ENCODE measurements at regions not wholly inside any gene's neighbourhood (a gene's known extent, or its start where the extent isn't known, plus 50 kb on each side); places are given as distances from the start of the nearest gene placed in this dataset.

GRCh38 chr13:34078334-34078999, 260.5 kb downstream of the RFC3 start:
- TF ChIP-seq MAX (IDR thresholded peaks at IDR 0.05) (no peak), REST (IDR thresholded peaks at IDR 0.05; ENCODE audit: low read depth) (no peak), ZNF274 (IDR thresholded peaks at IDR 0.05; ENCODE audit: low read depth, low read length) (no peak), SIN3A (IDR thresholded peaks at IDR 0.05; ENCODE audit: low read depth) (no peak), EZH2 (IDR thresholded peaks at IDR 0.05) (no peak)
- TF ChIP-seq, protein P1, sequence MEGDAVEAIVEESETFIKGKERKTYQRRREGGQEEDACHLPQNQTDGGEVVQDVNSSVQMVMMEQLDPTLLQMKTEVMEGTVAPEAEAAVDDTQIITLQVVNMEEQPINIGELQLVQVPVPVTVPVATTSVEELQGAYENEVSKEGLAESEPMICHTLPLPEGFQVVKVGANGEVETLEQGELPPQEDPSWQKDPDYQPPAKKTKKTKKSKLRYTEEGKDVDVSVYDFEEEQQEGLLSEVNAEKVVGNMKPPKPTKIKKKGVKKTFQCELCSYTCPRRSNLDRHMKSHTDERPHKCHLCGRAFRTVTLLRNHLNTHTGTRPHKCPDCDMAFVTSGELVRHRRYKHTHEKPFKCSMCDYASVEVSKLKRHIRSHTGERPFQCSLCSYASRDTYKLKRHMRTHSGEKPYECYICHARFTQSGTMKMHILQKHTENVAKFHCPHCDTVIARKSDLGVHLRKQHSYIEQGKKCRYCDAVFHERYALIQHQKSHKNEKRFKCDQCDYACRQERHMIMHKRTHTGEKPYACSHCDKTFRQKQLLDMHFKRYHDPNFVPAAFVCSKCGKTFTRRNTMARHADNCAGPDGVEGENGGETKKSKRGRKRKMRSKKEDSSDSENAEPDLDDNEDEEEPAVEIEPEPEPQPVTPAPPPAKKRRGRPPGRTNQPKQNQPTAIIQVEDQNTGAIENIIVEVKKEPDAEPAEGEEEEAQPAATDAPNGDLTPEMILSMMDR (IDR thresholded peaks at IDR 0.05 in 2 of 3, conservative IDR thresholded peaks at IDR 0.05 in 1 of 3; ENCODE audit: borderline replicate concordance in 1 of 3, insufficient read depth in 1 of 3, low read depth in 2 of 3, low read length in 2 of 3): no peak
